ENCODE measurements at regions not wholly inside any gene's neighbourhood (a gene's known extent, or its start where the extent isn't known, plus 50 kb on each side); places are given as distances from the start of the nearest gene placed in this dataset.
"Not testable (repeated sequence)": the region's sequence is repeated elsewhere in the genome, so short reads cannot be mapped to it uniquely, and the experiment has no call there.

- Histone ChIP-seq H3K36me3 (ENCODE audit: control insufficient read depth, insufficient read depth, low read length) (no peaks in the 10 kb centered on the region), H3K79me2 (ENCODE audit: control insufficient read depth, insufficient read depth, low read length) (no peaks in the 10 kb centered on the region), H4K8ac (ENCODE audit: low read depth, low read length) (no peak overlapping the region), H3K4me1 (ENCODE audit: control insufficient read depth, low read depth, low read length) (no peaks in the 10 kb centered on the region), H3K23ac (ENCODE audit: low read length) (no peak overlapping the region), H3K79me1 (ENCODE audit: low read length) (no peaks in the 10 kb centered on the region), H4K5ac (ENCODE audit: low read length) (no peak overlapping the region), H2BK5ac (ENCODE audit: low read length) (no peak overlapping the region), H3K18ac (ENCODE audit: low read length) (no peak overlapping the region), H3K4me3 (ENCODE audit: low read length) (no peak overlapping the region), H2BK15ac (replicated peaks; ENCODE audit: low read depth) (no peak overlapping the region), H3K4me2 (ENCODE audit: low read length) (no peak overlapping the region), H3K27ac (ENCODE audit: low read depth, low read length) (no peak overlapping the region), H3K56ac (ENCODE audit: low read length) (no peak overlapping the region), H3K4ac (ENCODE audit: low read depth, low read length) (no peak overlapping the region), H3K9ac (ENCODE audit: low read length) (no peak overlapping the region), H3K27me3 (ENCODE audit: insufficient read depth, low read length, poor library complexity) (no peaks in the 10 kb centered on the region), H2AK5ac (ENCODE audit: low read length) (no peak overlapping the region), H2BK120ac (ENCODE audit: low read depth, low read length) (no peak overlapping the region)
- no CpG with 5 or more reads among the region's 3 CpGs for WGBS (ENCODE audit: extremely low coverage, insufficient coverage, low lambda C conversion rate)
- DNase-seq, result no peak
Observed at GRCh38 chr3:68676136-68676535, 256.2 kb downstream of the TAFA4 start.

DNA sequence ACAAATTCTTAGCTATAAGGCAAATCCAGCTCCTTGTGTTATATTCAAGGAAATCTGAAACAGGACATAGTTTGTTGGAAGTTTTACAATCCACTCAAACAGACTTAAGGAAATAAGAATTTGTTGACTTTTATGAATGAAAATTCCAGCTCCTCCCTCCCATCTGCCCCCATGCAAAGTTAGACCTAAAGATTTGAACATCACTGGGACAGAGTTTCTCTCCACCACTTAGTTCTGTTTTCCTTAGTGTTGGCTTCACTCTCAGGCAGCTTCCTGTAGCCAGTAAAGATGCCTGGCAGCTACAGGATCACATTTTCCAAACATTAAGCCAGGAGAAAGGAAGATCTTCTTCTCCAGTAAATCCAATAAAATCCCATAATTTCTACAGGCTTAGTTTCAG lies 265.0 kb downstream of the TAFA4 start:
- no peak overlapping the region for H3K23ac ChIP-seq (ENCODE audit: low read length)
- H3K79me2 ChIP-seq (ENCODE audit: control insufficient read depth, insufficient read depth, low read length), result no peaks in the 10 kb centered on the region
- no peaks in the 10 kb centered on the region for H3K4me1 ChIP-seq (ENCODE audit: control insufficient read depth, low read depth, low read length)
- H4K5ac ChIP-seq (ENCODE audit: low read length), result no peak overlapping the region
- DNase-seq, result no peak
- no peak overlapping the region for H3K4ac ChIP-seq (ENCODE audit: low read depth, low read length)
- no peak overlapping the region for H2AK5ac ChIP-seq (ENCODE audit: low read length)
- no peaks in the 10 kb centered on the region for H3K36me3 ChIP-seq (ENCODE audit: control insufficient read depth, insufficient read depth, low read length)
- H2BK15ac ChIP-seq (replicated peaks; ENCODE audit: low read depth), result no peak overlapping the region
- no peaks in the 10 kb centered on the region for H3K79me1 ChIP-seq (ENCODE audit: low read length)
- H3K18ac ChIP-seq (ENCODE audit: low read length), result no peak overlapping the region
- no peak overlapping the region for H3K4me3 ChIP-seq (ENCODE audit: low read length)
- no peak overlapping the region for H3K4me2 ChIP-seq (ENCODE audit: low read length)
- H3K27ac ChIP-seq (ENCODE audit: low read depth, low read length), result no peak overlapping the region
- H3K27me3 ChIP-seq (ENCODE audit: insufficient read depth, low read length, poor library complexity), result no peaks in the 10 kb centered on the region
- no peak overlapping the region for H2BK5ac ChIP-seq (ENCODE audit: low read length)
- H3K9ac ChIP-seq (ENCODE audit: low read length), result no peak overlapping the region
- no peak overlapping the region for H4K8ac ChIP-seq (ENCODE audit: low read depth, low read length)
- no peak overlapping the region for H2BK120ac ChIP-seq (ENCODE audit: low read depth, low read length)
- no peak overlapping the region for H3K56ac ChIP-seq (ENCODE audit: low read length)

DNA sequence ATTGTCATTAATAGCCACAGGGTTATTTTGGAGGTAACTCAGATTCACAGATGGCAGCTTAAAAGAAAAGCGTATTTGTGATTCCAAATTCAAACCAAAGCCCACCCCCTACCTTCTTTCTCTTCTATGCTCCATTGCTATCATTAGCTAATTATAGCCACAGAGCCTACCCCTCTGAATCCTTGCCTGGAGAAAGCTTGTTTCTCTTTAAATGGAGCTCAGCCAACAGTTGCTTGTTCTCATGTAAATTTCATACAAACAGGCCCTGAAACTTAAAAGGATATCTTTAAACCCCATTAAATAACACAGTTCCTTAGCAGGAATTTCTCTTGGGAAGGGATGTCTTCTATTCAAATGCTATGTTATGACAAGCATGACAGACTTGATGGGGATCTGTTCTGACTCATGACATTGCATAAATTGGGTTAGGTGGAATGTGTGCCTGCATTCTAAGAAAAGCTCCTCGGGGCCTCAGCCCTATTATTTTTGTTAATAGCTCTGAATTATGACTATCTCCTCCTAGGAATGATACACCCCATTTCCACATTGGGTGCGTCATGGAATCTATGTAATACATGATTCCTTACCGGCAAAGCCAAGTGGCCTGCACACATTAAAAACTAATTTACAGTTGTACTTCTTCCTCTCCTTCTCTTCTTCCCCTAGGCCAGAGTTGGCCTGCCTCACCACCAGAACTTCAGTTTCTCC lies 265.8 kb downstream of the TAFA4 start:
- H3K23ac ChIP-seq (ENCODE audit: low read length), result no peak overlapping the region
- no peaks in the 10 kb centered on the region for H3K27me3 ChIP-seq (ENCODE audit: insufficient read depth, low read length, poor library complexity)
- H4K5ac ChIP-seq (ENCODE audit: low read length), result no peak overlapping the region
- no peak overlapping the region for H2BK5ac ChIP-seq (ENCODE audit: low read length)
- H3K79me1 ChIP-seq (ENCODE audit: low read length), result no peaks in the 10 kb centered on the region
- no peak overlapping the region for H3K27ac ChIP-seq (ENCODE audit: low read depth, low read length)
- H3K4ac ChIP-seq (ENCODE audit: low read depth, low read length), result no peak overlapping the region
- no peak overlapping the region for H3K18ac ChIP-seq (ENCODE audit: low read length)
- H2BK120ac ChIP-seq (ENCODE audit: low read depth, low read length), result no peak overlapping the region
- no peaks in the 10 kb centered on the region for H3K36me3 ChIP-seq (ENCODE audit: control insufficient read depth, insufficient read depth, low read length)
- no CpG with 5 or more reads among the region's 4 CpGs for WGBS (ENCODE audit: extremely low coverage, insufficient coverage, low lambda C conversion rate)
- DNase-seq, result peak; percentile 21
- no peak overlapping the region for H3K4me2 ChIP-seq (ENCODE audit: low read length)
- H3K4me1 ChIP-seq (ENCODE audit: control insufficient read depth, low read depth, low read length), result no peaks in the 10 kb centered on the region
- H3K79me2 ChIP-seq (ENCODE audit: control insufficient read depth, insufficient read depth, low read length), result no peaks in the 10 kb centered on the region
- H4K8ac ChIP-seq (ENCODE audit: low read depth, low read length), result no peak overlapping the region
- no peak overlapping the region for H2AK5ac ChIP-seq (ENCODE audit: low read length)
- no peak overlapping the region for H3K9ac ChIP-seq (ENCODE audit: low read length)
- no peak overlapping the region for H3K4me3 ChIP-seq (ENCODE audit: low read length)
- no peak overlapping the region for H3K56ac ChIP-seq (ENCODE audit: low read length)
- no peak overlapping the region for H2BK15ac ChIP-seq (replicated peaks; ENCODE audit: low read depth)

DNA sequence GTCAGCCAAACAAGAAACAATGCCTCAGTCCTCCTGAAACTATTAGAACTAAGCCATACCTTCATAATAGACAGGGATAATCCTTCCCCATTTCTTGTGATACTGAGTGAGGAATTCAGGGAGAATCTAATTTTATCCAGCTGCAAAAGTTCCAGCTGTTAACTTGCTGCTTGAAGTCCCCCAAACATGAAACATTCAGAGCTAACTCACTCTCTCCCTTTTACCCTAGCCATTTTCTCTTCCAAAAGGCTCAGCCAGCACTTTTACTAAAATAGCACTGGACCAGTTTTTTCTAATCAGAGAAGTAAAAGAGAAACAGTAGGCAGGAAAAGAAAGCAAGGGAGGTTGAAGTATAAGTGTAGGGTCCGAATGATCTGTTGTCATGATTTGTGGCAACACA lies 268.1 kb downstream of the TAFA4 start:
- Histone ChIP-seq H3K4me2 (ENCODE audit: low read length) (no peak overlapping the region), H4K5ac (ENCODE audit: low read length) (no peak overlapping the region), H3K27ac (ENCODE audit: low read depth, low read length) (no peak overlapping the region), H3K4me1 (ENCODE audit: control insufficient read depth, low read depth, low read length) (no peaks in the 10 kb centered on the region), H2BK5ac (ENCODE audit: low read length) (no peak overlapping the region), H3K23ac (ENCODE audit: low read length) (no peak overlapping the region), H2BK15ac (replicated peaks; ENCODE audit: low read depth) (no peak overlapping the region), H3K79me1 (ENCODE audit: low read length) (no peaks in the 10 kb centered on the region), H2BK120ac (ENCODE audit: low read depth, low read length) (no peak overlapping the region), H3K9ac (ENCODE audit: low read length) (no peak overlapping the region), H3K56ac (ENCODE audit: low read length) (no peak overlapping the region), H3K4ac (ENCODE audit: low read depth, low read length) (no peak overlapping the region), H2AK5ac (ENCODE audit: low read length) (no peak overlapping the region), H3K79me2 (ENCODE audit: control insufficient read depth, insufficient read depth, low read length) (no peaks in the 10 kb centered on the region), H3K4me3 (ENCODE audit: low read length) (no peak overlapping the region), H4K8ac (ENCODE audit: low read depth, low read length) (no peak overlapping the region), H3K18ac (ENCODE audit: low read length) (no peak overlapping the region), H3K27me3 (ENCODE audit: insufficient read depth, low read length, poor library complexity) (no peaks in the 10 kb centered on the region), H3K36me3 (ENCODE audit: control insufficient read depth, insufficient read depth, low read length) (no peaks in the 10 kb centered on the region)
- DNase-seq, result no peak
- no CpG with 5 or more reads among the region's 1 CpG for WGBS (ENCODE audit: extremely low coverage, insufficient coverage, low lambda C conversion rate)

GRCh38 chr3:68662176-68662575 lies 270.2 kb downstream of the TAFA4 start:
- H3K56ac ChIP-seq (ENCODE audit: low read length), result no peak overlapping the region
- no peak overlapping the region for H3K27ac ChIP-seq (ENCODE audit: low read depth, low read length)

DNA sequence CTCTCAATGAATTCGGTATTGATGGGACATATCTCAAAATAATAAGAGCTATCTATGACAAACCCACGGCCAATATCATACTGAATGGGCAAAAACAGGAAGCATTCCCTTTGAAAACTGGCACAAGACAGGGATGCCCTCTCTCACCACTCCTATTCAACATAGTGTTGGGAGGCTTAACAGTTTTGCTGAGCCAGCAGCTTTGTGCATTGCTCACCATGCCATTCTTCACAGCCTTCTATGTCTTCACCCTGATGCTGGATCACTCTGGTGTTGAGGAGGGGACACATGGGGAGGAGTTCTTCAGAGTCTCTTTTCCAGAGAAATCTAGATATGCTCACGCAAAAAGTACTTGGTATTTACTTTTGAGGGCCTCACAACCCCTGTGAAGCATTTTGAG lies 281.7 kb downstream of the TAFA4 start:
- H3K4me2 ChIP-seq (ENCODE audit: low read length); H4K5ac ChIP-seq (ENCODE audit: low read length); H3K27me3 ChIP-seq (ENCODE audit: insufficient read depth, low read length, poor library complexity); H2BK120ac ChIP-seq (ENCODE audit: low read depth, low read length); H3K4me1 ChIP-seq (ENCODE audit: control insufficient read depth, low read depth, low read length); H3K79me1 ChIP-seq (ENCODE audit: low read length); H4K8ac ChIP-seq (ENCODE audit: low read depth, low read length); DNase-seq; H3K23ac ChIP-seq (ENCODE audit: low read length); H3K4me3 ChIP-seq (ENCODE audit: low read length); H2AK5ac ChIP-seq (ENCODE audit: low read length); H3K36me3 ChIP-seq (ENCODE audit: control insufficient read depth, insufficient read depth, low read length); H3K56ac ChIP-seq (ENCODE audit: low read length); H3K4ac ChIP-seq (ENCODE audit: low read depth, low read length); H3K27ac ChIP-seq (ENCODE audit: low read depth, low read length); H2BK5ac ChIP-seq (ENCODE audit: low read length); H3K79me2 ChIP-seq (ENCODE audit: control insufficient read depth, insufficient read depth, low read length); H3K18ac ChIP-seq (ENCODE audit: low read length); H3K9ac ChIP-seq (ENCODE audit: low read length); H2BK15ac ChIP-seq (replicated peaks; ENCODE audit: low read depth): not testable (repeated sequence)
- WGBS (ENCODE audit: extremely low coverage, insufficient coverage, low lambda C conversion rate), result no CpG with 5 or more reads among the region's 3 CpGs

More at GRCh38 chr3:68662176-68662575, 270.2 kb downstream of the TAFA4 start:
- H3K18ac ChIP-seq (ENCODE audit: low read length), result no peak overlapping the region
- no peaks in the 10 kb centered on the region for H3K36me3 ChIP-seq (ENCODE audit: control insufficient read depth, insufficient read depth, low read length)
- no peaks in the 10 kb centered on the region for H3K27me3 ChIP-seq (ENCODE audit: insufficient read depth, low read length, poor library complexity)
- DNase-seq, result no peak
- no peak overlapping the region for H4K5ac ChIP-seq (ENCODE audit: low read length)
- no peak overlapping the region for H2AK5ac ChIP-seq (ENCODE audit: low read length)
- H3K23ac ChIP-seq (ENCODE audit: low read length), result no peak overlapping the region
- no peak overlapping the region for H3K9ac ChIP-seq (ENCODE audit: low read length)
- H3K79me1 ChIP-seq (ENCODE audit: low read length), result no peaks in the 10 kb centered on the region
- H3K4me1 ChIP-seq (ENCODE audit: control insufficient read depth, low read depth, low read length), result no peaks in the 10 kb centered on the region
- H2BK5ac ChIP-seq (ENCODE audit: low read length), result no peak overlapping the region
- no peak overlapping the region for H4K8ac ChIP-seq (ENCODE audit: low read depth, low read length)
- no peaks in the 10 kb centered on the region for H3K79me2 ChIP-seq (ENCODE audit: control insufficient read depth, insufficient read depth, low read length)
- no peak overlapping the region for H3K4me2 ChIP-seq (ENCODE audit: low read length)
- no peak overlapping the region for H2BK15ac ChIP-seq (replicated peaks; ENCODE audit: low read depth)
- no CpG with 5 or more reads among the region's 1 CpG for WGBS (ENCODE audit: extremely low coverage, insufficient coverage, low lambda C conversion rate)
- no peak overlapping the region for H3K4me3 ChIP-seq (ENCODE audit: low read length)
- no peak overlapping the region for H3K4ac ChIP-seq (ENCODE audit: low read depth, low read length)
- H2BK120ac ChIP-seq (ENCODE audit: low read depth, low read length), result no peak overlapping the region
